WTC11 (cell line): ENCODE measurements at regions not wholly inside any gene's neighbourhood (a gene's known extent, or its start where the extent isn't known, plus 50 kb on each side); places are given as distances from the start of the nearest gene placed in this dataset.
A peak's percentile ranks its signal among the peaks of the same experiment; 100 is the strongest.

Experiments
- ATAC-seq: fragments of 200-7000 bp; cut with Tn5 transposase; 2 replicates; pipeline ENCODE4 v1.10.0; 2021; ENCODE audit warnings: mild to moderate bottlenecking, moderate library complexity
- CTCF ChIA-PET: fragments of 300-600 bp; sonication (Branson Sonifier 250); formaldehyde crosslinking; loops from one replicate; lab custom pipeline; 2021; ENCODE audit warnings: antibody characterized with exemption; lab: Charles Lee
- POLR2A ChIA-PET: fragments of 350-600 bp; sonication (Branson Sonifier 250); formaldehyde crosslinking; loops from one replicate; lab custom pipeline; 2021; ENCODE audit warnings: antibody characterized with exemption; lab: Charles Lee
- DNase-seq: peaks from one replicate; pipeline ENCODE4 v3.0.0; 2021; ENCODE audit warnings: low spot score
- H3K27ac Mint-ChIP-seq: 2 replicates; pipeline ENCODE4 v1.8.0; 2021; ENCODE audit warnings: mixed read lengths
- H3K27me3 Mint-ChIP-seq: 2 replicates; pipeline ENCODE4 v1.8.0; 2021; ENCODE audit warnings: low read depth, mild to moderate bottlenecking, moderate library complexity, mixed read lengths
- H3K36me3 Mint-ChIP-seq: 2 replicates; pipeline ENCODE4 v1.8.0; 2021; ENCODE audit warnings: mixed read lengths
- H3K4me1 Mint-ChIP-seq: 2 replicates; pipeline ENCODE4 v1.8.0; 2022; ENCODE audit warnings: mixed read lengths
- H3K4me3 Mint-ChIP-seq: 2 replicates; pipeline ENCODE4 v1.8.0; 2021; ENCODE audit warnings: mild to moderate bottlenecking, moderate library complexity, mixed read lengths
- H3K9me3 Mint-ChIP-seq: 2 replicates; pipeline ENCODE4 v1.8.0; 2021; ENCODE audit warnings: mixed read lengths
- ATF2 ChIP-seq: sonication (generic); formaldehyde crosslinking; IDR thresholded peaks from 2 replicates; pipeline ENCODE4 v1.8.1; 2022; ENCODE audit warnings: low read depth, missing genetic modification reagents, borderline replicate concordance
- ATF3 ChIP-seq: sonication (generic); formaldehyde crosslinking; conservative IDR thresholded peaks from 2 replicates; pipeline ENCODE4 v1.8.1; 2022; ENCODE audit warnings: mild to moderate bottlenecking, missing genetic modification reagents
- CBFB ChIP-seq: sonication (generic); formaldehyde crosslinking; IDR thresholded peaks from 2 replicates; pipeline ENCODE4 v1.8.1; 2022; ENCODE audit warnings: mild to moderate bottlenecking, low read depth, missing genetic modification reagents
- CREM ChIP-seq: sonication (generic); formaldehyde crosslinking; IDR thresholded peaks from 2 replicates; pipeline ENCODE4 v1.8.1; 2022; ENCODE audit warnings: mild to moderate bottlenecking, missing genetic modification reagents, moderate library complexity
- GABPB1 ChIP-seq: sonication (generic); formaldehyde crosslinking; IDR thresholded peaks from 2 replicates; pipeline ENCODE4 v1.8.1; 2023; ENCODE audit warnings: mild to moderate bottlenecking, missing genetic modification reagents
- GRHL2 ChIP-seq: fragments of 250-450 bp; sonication (Bioruptor Pico); IDR thresholded peaks from 2 replicates; pipeline ENCODE4 v1.8.0; 2022; ENCODE audit warnings: mild to moderate bottlenecking, moderate library complexity; ENCODE audit not compliant: insufficient replicate concordance, severe bottlenecking
- HMGXB4 ChIP-seq: sonication (generic); formaldehyde crosslinking; IDR thresholded peaks from 2 replicates; pipeline ENCODE4 v1.8.1; 2023; ENCODE audit warnings: mild to moderate bottlenecking, moderate library complexity, missing genetic modification reagents
- NR3C1 ChIP-seq: sonication (generic); formaldehyde crosslinking; conservative IDR thresholded peaks from 2 replicates; pipeline ENCODE4 v1.8.1; 2023; ENCODE audit warnings: low read depth, mild to moderate bottlenecking, missing genetic modification reagents
- PRRX2 ChIP-seq: fragments of 250-450 bp; sonication (Bioruptor Pico); IDR thresholded peaks from 2 replicates; pipeline ENCODE4 v1.8.0; 2021; ENCODE audit warnings: mild to moderate bottlenecking
- RORB ChIP-seq: fragments of 250-450 bp; sonication (Bioruptor Pico); IDR thresholded peaks from 2 replicates; pipeline ENCODE4 v1.9.0; 2021; ENCODE audit warnings: mild to moderate bottlenecking
- ZMAT4 ChIP-seq: fragments of 250-450 bp; sonication (Bioruptor Pico); IDR thresholded peaks from 2 replicates; pipeline ENCODE4 v1.9.0; 2021; ENCODE audit warnings: mild to moderate bottlenecking
- ZNF219 ChIP-seq: sonication (generic); formaldehyde crosslinking; IDR thresholded peaks from 2 replicates; pipeline ENCODE4 v1.8.0; 2023; ENCODE audit warnings: missing genetic modification reagents, mild to moderate bottlenecking, borderline replicate concordance
- ZNF232 ChIP-seq: sonication (generic); formaldehyde crosslinking; IDR thresholded peaks from 2 replicates; pipeline ENCODE4 v1.8.0; 2022; ENCODE audit warnings: mild to moderate bottlenecking, missing genetic modification reagents
- ZNF671 ChIP-seq: fragments of 250-450 bp; sonication (Bioruptor Pico); IDR thresholded peaks from 2 replicates; pipeline ENCODE4 v1.8.0; 2021; ENCODE audit warnings: mild to moderate bottlenecking
- TF ChIP-seq, protein P1 (sequence below): sonication (generic); formaldehyde crosslinking; IDR thresholded peaks from 2 replicates; pipeline ENCODE4 v1.8.1; 2023; ENCODE audit warnings: mild to moderate bottlenecking, missing genetic modification reagents
- TF ChIP-seq, protein P2 (sequence below): sonication (generic); formaldehyde crosslinking; IDR thresholded peaks from 2 replicates; pipeline ENCODE4 v1.8.0; 2022; ENCODE audit warnings: mild to moderate bottlenecking, missing genetic modification reagents
- TF ChIP-seq, protein P3 (sequence below): sonication (generic); formaldehyde crosslinking; IDR thresholded peaks from 2 replicates; pipeline ENCODE4 v1.8.1; 2023; ENCODE audit warnings: mild to moderate bottlenecking, missing genetic modification reagents

GRCh38 chr7:32298408-32299132 lies 191.6 kb downstream of the LSM5 start (continued):
- TF ChIP-seq ATF2 (CRISPR knock-in tag) (no peak), GRHL2 (CRISPR knock-in tag) (no peak), HMGXB4 (CRISPR knock-in tag) (peak; percentile 36), ZNF232 (CRISPR knock-in tag) (0 out of 2 replicates have a peak, but pooled peaks have one; percentile 31)

GRCh38 chr7:32293833-32294232 lies 196.3 kb downstream of the LSM5 start:
- no peaks in the 10 kb centered on the region for H3K9me3 Mint-ChIP-seq
- POLR2A ChIA-PET, result no interaction called here
- no peaks in the 10 kb centered on the region for H3K36me3 Mint-ChIP-seq
- TF ChIP-seq CREM (CRISPR knock-in tag), result no peak
- TF ChIP-seq, protein P1, sequence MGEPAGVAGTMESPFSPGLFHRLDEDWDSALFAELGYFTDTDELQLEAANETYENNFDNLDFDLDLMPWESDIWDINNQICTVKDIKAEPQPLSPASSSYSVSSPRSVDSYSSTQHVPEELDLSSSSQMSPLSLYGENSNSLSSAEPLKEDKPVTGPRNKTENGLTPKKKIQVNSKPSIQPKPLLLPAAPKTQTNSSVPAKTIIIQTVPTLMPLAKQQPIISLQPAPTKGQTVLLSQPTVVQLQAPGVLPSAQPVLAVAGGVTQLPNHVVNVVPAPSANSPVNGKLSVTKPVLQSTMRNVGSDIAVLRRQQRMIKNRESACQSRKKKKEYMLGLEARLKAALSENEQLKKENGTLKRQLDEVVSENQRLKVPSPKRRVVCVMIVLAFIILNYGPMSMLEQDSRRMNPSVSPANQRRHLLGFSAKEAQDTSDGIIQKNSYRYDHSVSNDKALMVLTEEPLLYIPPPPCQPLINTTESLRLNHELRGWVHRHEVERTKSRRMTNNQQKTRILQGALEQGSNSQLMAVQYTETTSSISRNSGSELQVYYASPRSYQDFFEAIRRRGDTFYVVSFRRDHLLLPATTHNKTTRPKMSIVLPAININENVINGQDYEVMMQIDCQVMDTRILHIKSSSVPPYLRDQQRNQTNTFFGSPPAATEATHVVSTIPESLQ (CRISPR knock-in tag), result no peak
- TF ChIP-seq, all 79 proteins: peak for 0
- Mint-ChIP-seq H3K4me1 (peaks cover 30% of the 10 kb centered on the region), H3K27me3 (peaks cover 32% of the 10 kb centered on the region), H3K27ac (no peak overlapping the region), H3K4me3 (no peak overlapping the region)
- CTCF ChIA-PET, result no interaction called here
- DNase-seq (peak; percentile 15), ATAC-seq (peak; percentile 16)

DNA sequence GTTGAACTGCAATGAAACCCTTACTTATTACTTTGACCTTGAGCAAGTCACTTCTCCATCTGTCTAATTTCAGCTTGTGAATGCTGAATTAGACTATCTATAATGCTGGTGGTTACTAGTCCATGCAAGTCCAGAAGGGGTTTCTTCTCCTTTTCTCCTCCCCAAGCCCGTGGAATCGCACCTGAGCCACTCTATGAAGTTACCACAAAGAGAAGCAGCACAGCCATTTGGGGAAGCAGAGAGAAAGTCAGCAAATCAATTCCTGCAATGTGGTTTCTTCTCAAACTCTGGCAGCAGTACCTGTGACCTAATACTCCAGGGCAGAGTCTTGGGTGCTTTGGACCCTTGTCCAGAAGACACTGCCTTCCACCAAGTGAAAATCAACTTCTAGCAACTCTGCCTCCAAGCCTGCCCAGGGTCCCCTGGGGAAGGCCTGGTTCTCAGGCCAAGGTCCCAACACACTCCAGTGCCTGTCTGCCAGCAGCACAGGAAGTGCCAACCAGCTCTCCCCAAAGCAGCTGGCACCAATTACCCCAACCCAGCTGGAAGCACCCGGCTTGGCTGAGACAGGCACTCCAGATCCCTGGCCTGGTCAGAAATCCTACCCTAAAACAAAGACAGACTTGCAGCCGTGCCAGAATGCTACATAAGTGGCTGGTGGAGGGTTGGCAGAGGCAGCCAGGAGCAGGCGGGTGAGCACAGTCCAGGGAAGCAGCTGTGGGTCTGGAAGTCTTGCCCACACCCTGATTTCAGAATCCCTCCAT lies 200.3 kb downstream of the LSM5 start:
- Mint-ChIP-seq H3K4me1 (peaks cover 16% of the 10 kb centered on the region), H3K27me3 (no peaks in the 10 kb centered on the region), H3K36me3 (no peaks in the 10 kb centered on the region), H3K27ac (no peak overlapping the region), H3K4me3 (no peak overlapping the region), H3K9me3 (no peaks in the 10 kb centered on the region)
- ATAC-seq (no peak), DNase-seq (no peak)
- ChIA-PET POLR2A (no interaction called here), CTCF (interaction anchor here (2.4 kb wide), 1 partner anchor 79 kb away, joined by 7 read pairs; no protein-coding TSS in a partner anchor)
- TF ChIP-seq ZNF219 (no peak), GABPB1 (CRISPR knock-in tag) (no peak), ATF3 (CRISPR knock-in tag) (no peak), PRRX2 (CRISPR knock-in tag) (no peak), CBFB (no peak), RORB (no peak), NR3C1 (CRISPR knock-in tag) (no peak), ZMAT4 (CRISPR knock-in tag) (no peak), ZNF671 (CRISPR knock-in tag) (no peak)
- TF ChIP-seq, protein P2, sequence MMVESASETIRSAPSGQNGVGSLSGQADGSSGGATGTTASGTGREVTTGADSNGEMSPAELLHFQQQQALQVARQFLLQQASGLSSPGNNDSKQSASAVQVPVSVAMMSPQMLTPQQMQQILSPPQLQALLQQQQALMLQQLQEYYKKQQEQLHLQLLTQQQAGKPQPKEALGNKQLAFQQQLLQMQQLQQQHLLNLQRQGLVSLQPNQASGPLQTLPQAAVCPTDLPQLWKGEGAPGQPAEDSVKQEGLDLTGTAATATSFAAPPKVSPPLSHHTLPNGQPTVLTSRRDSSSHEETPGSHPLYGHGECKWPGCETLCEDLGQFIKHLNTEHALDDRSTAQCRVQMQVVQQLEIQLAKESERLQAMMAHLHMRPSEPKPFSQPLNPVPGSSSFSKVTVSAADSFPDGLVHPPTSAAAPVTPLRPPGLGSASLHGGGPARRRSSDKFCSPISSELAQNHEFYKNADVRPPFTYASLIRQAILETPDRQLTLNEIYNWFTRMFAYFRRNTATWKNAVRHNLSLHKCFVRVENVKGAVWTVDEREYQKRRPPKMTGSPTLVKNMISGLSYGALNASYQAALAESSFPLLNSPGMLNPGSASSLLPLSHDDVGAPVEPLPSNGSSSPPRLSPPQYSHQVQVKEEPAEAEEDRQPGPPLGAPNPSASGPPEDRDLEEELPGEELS (CRISPR knock-in tag), result no peak
- TF ChIP-seq, protein P3, sequence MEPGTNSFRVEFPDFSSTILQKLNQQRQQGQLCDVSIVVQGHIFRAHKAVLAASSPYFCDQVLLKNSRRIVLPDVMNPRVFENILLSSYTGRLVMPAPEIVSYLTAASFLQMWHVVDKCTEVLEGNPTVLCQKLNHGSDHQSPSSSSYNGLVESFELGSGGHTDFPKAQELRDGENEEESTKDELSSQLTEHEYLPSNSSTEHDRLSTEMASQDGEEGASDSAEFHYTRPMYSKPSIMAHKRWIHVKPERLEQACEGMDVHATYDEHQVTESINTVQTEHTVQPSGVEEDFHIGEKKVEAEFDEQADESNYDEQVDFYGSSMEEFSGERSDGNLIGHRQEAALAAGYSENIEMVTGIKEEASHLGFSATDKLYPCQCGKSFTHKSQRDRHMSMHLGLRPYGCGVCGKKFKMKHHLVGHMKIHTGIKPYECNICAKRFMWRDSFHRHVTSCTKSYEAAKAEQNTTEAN (CRISPR knock-in tag), result no peak
